OCI-LY1 (cell line): ENCODE measurements at regions not wholly inside any gene's neighbourhood (a gene's known extent, or its start where the extent isn't known, plus 50 kb on each side); places are given as distances from the start of the nearest gene placed in this dataset.

Source experiments
- H2AFZ ChIP-seq: fragments of 200-600 bp; sonication (generic), shearing (Covaris generic); 2 replicates; pipeline ENCODE4 v1.6.0; 2014; ENCODE audit warnings: antibody characterized with exemption, mild to moderate bottlenecking, low read length
- H3F3A ChIP-seq: fragments of 200-600 bp; sonication (generic), shearing (Covaris generic); 2 replicates; pipeline ENCODE4 v1.6.0; 2014; ENCODE audit warnings: mild to moderate bottlenecking, antibody characterized with exemption, low read length, moderate library complexity; ENCODE audit not compliant: insufficient read depth
- H3K27ac ChIP-seq: fragments of 200-600 bp; sonication (generic); 2 replicates; pipeline ENCODE4 v1.5.1; 2014; ENCODE audit warnings: low read length, mixed run types, mild to moderate bottlenecking, low read depth; ENCODE audit not compliant: poor library complexity, severe bottlenecking
- H3K27me3 ChIP-seq: fragments of 200-600 bp; sonication (generic); 2 replicates; pipeline ENCODE4 v1.6.0; 2014; ENCODE audit warnings: antibody characterized with exemption, mild to moderate bottlenecking, low read length, moderate library complexity; ENCODE audit not compliant: insufficient read depth
- H3K36me3 ChIP-seq: fragments of 200-600 bp; sonication (generic); 2 replicates; pipeline ENCODE4 v1.6.1; 2014; ENCODE audit warnings: mild to moderate bottlenecking, antibody characterized with exemption, low read length, moderate library complexity, mixed read lengths; ENCODE audit not compliant: insufficient read depth
- H3K4me1 ChIP-seq: fragments of 200-600 bp; sonication (generic); 2 replicates; pipeline ENCODE4 v1.5.1; 2014; ENCODE audit warnings: mild to moderate bottlenecking, low read length, moderate library complexity; ENCODE audit not compliant: insufficient read depth, severe bottlenecking
- H3K4me2 ChIP-seq: fragments of 200-600 bp; sonication (generic), shearing (Covaris generic); 2 replicates; pipeline ENCODE4 v1.6.1; 2014; ENCODE audit warnings: low read length
- H3K4me3 ChIP-seq: fragments of 200-600 bp; sonication (generic); 2 replicates; pipeline ENCODE4 v1.5.1; 2014; ENCODE audit warnings: low read length, low read depth, mild to moderate bottlenecking, mixed read lengths; ENCODE audit not compliant: poor library complexity, severe bottlenecking
- H3K79me2 ChIP-seq: fragments of 200-600 bp; shearing (Covaris generic); 2 replicates; pipeline ENCODE4 v1.6.1; 2016; ENCODE audit warnings: mixed run types, low read length, mixed read lengths; ENCODE audit not compliant: insufficient read depth
- H3K9ac ChIP-seq: fragments of 200-600 bp; sonication (generic), shearing (Covaris generic); 2 replicates; pipeline ENCODE4 v1.6.1; 2014; ENCODE audit warnings: mild to moderate bottlenecking, low read length, mixed read lengths
- H3K9me2 ChIP-seq: fragments of 200-600 bp; sonication (generic), shearing (Covaris generic); 2 replicates; pipeline ENCODE4 v1.6.1; 2014; ENCODE audit warnings: low read depth, mild to moderate bottlenecking, low read length, mixed read lengths
- H3K9me3 ChIP-seq: fragments of 200-600 bp; shearing (Covaris generic); 2 replicates; pipeline ENCODE4 v1.6.1; 2014; ENCODE audit warnings: low read length, mixed read lengths
- H4K20me1 ChIP-seq: fragments of 200-600 bp; sonication (generic), shearing (Covaris generic); 2 replicates; pipeline ENCODE4 v1.6.0; 2016; ENCODE audit warnings: mild to moderate bottlenecking, low read length; ENCODE audit not compliant: insufficient read depth
- CTCF ChIP-seq: fragments of 200-600 bp; sonication (generic), shearing (Covaris generic); IDR thresholded peaks from 2 replicates; pipeline ENCODE4 v1.5.1; 2017; ENCODE audit warnings: mild to moderate bottlenecking, antibody characterized with exemption, low read length, moderate library complexity, mixed read lengths
- EZH2 ChIP-seq: fragments of 200-600 bp; sonication (generic), shearing (Covaris generic); IDR thresholded peaks from 2 replicates; pipeline ENCODE4 v1.8.0; 2017; ENCODE audit warnings: borderline replicate concordance, mixed run types, mild to moderate bottlenecking, antibody characterized with exemption, low read length, moderate library complexity, mixed read lengths

GRCh38 chr12:75662511-75663159, 151.2 kb upstream of the KRR1 start:
- no peak overlapping the region for H3K4me2 ChIP-seq
- H3K4me1 ChIP-seq = no peaks in the 10 kb centered on the region
- no peaks in the 10 kb centered on the region for H3K9me3 ChIP-seq
- H4K20me1 ChIP-seq = no peaks in the 10 kb centered on the region
- H3K9ac ChIP-seq = no peak overlapping the region
- H3K4me3 ChIP-seq = no peak overlapping the region
- H2AFZ ChIP-seq = no peak overlapping the region
- H3K27ac ChIP-seq = no peak overlapping the region
- H3F3A ChIP-seq = no peaks in the 10 kb centered on the region
- H3K27me3 ChIP-seq = no peaks in the 10 kb centered on the region
- TF ChIP-seq EZH2 (no peak), CTCF (no peak)
- no peaks in the 10 kb centered on the region for H3K79me2 ChIP-seq
- no peaks in the 10 kb centered on the region for H3K9me2 ChIP-seq
- no peaks in the 10 kb centered on the region for H3K36me3 ChIP-seq

GRCh38 chr12:75661908-75662307, 150.5 kb upstream of the KRR1 start:
- no peaks in the 10 kb centered on the region for H3F3A ChIP-seq

GRCh38 chr12:75660805-75661404, 149.5 kb upstream of the KRR1 start:
- TF ChIP-seq CTCF (no peak), EZH2 (no peak)
- no peak overlapping the region for H3K4me2 ChIP-seq
- no peaks in the 10 kb centered on the region for H3K79me2 ChIP-seq
- no peaks in the 10 kb centered on the region for H4K20me1 ChIP-seq
- no peaks in the 10 kb centered on the region for H3K4me1 ChIP-seq
- H3K9me2 ChIP-seq = no peaks in the 10 kb centered on the region
- H3F3A ChIP-seq = no peaks in the 10 kb centered on the region
- H3K4me3 ChIP-seq = no peak overlapping the region
- no peak overlapping the region for H3K9ac ChIP-seq
- no peak overlapping the region for H2AFZ ChIP-seq
- H3K27ac ChIP-seq = no peak overlapping the region
- no peaks in the 10 kb centered on the region for H3K9me3 ChIP-seq
- H3K27me3 ChIP-seq = no peaks in the 10 kb centered on the region
- no peaks in the 10 kb centered on the region for H3K36me3 ChIP-seq

More at GRCh38 chr12:75661908-75662307, 150.5 kb upstream of the KRR1 start:
- H3K9me3 ChIP-seq = no peaks in the 10 kb centered on the region
- no peaks in the 10 kb centered on the region for H3K27me3 ChIP-seq
- TF ChIP-seq CTCF (no peak), EZH2 (no peak)
- H3K4me3 ChIP-seq = no peak overlapping the region
- H3K4me2 ChIP-seq = no peak overlapping the region
- H4K20me1 ChIP-seq = no peaks in the 10 kb centered on the region
- no peaks in the 10 kb centered on the region for H3K36me3 ChIP-seq
- H2AFZ ChIP-seq = no peak overlapping the region
- H3K9ac ChIP-seq = no peak overlapping the region
- no peaks in the 10 kb centered on the region for H3K9me2 ChIP-seq
- H3K27ac ChIP-seq = no peak overlapping the region
- H3K4me1 ChIP-seq = no peaks in the 10 kb centered on the region
- H3K79me2 ChIP-seq = no peaks in the 10 kb centered on the region
